Islet of Langerhans (tissue), 1 donor: ENCODE measurements at regions not wholly inside any gene's neighbourhood (a gene's known extent, or its start where the extent isn't known, plus 50 kb on each side); places are given as distances from the start of the nearest gene placed in this dataset.

Experiments
- FAIRE-seq: peaks from one replicate; lab custom pipeline; 2011; peaks lifted over from hg19 to GRCh38; lab: Jason Lieb, UNC

GRCh38 chr12:43011383-43011926 is 421.9 kb upstream of the PRICKLE1 start:
- no peak for FAIRE-seq

GRCh38 chr12:43009846-43010240 is 420.3 kb upstream of the PRICKLE1 start:
- FAIRE-seq = no peak

- FAIRE-seq = no peak
These were observed 419.7 kb upstream of the PRICKLE1 start for GRCh38 chr12:43008953-43009845.

- no peak for FAIRE-seq
These were observed 415.4 kb upstream of the PRICKLE1 start for GRCh38 chr12:43004908-43005307.

GRCh38 chr12:43004141-43004540 is 414.6 kb upstream of the PRICKLE1 start:
- no peak for FAIRE-seq

GRCh38 chr12:42996869-42997431 is 407.4 kb upstream of the PRICKLE1 start:
- peak; percentile 27 for FAIRE-seq

- no peak for FAIRE-seq
These were observed 403.3 kb upstream of the PRICKLE1 start for GRCh38 chr12:42992826-42993225.

GRCh38 chr12:42990387-42990786 is 400.8 kb upstream of the PRICKLE1 start:
- no peak for FAIRE-seq

GRCh38 chr12:42987216-42987650 is 397.7 kb upstream of the PRICKLE1 start:
- peak; percentile 71 for FAIRE-seq

- FAIRE-seq = no peak
These were observed 396.0 kb upstream of the PRICKLE1 start for GRCh38 chr12:42985506-42985905.

GRCh38 chr12:42982828-42983227 is 393.3 kb upstream of the PRICKLE1 start:
- FAIRE-seq = no peak

GRCh38 chr12:42981379-42981778 is 391.8 kb upstream of the PRICKLE1 start:
- no peak for FAIRE-seq

GRCh38 chr12:42980441-42980840 is 390.9 kb upstream of the PRICKLE1 start:
- no peak for FAIRE-seq

- no peak for FAIRE-seq
These were observed 390.2 kb upstream of the PRICKLE1 start for GRCh38 chr12:42979746-42980145.

- FAIRE-seq = no peak
These were observed 389.2 kb upstream of the PRICKLE1 start for GRCh38 chr12:42978708-42979107.

GRCh38 chr12:42977451-42978230 is 388.1 kb upstream of the PRICKLE1 start:
- no peak for FAIRE-seq

GRCh38 chr12:42976620-42977019 is 387.1 kb upstream of the PRICKLE1 start:
- FAIRE-seq = no peak

- FAIRE-seq = no peak
These were observed 386.6 kb upstream of the PRICKLE1 start for GRCh38 chr12:42976122-42976521.

GRCh38 chr12:42969355-42969754 is 379.8 kb upstream of the PRICKLE1 start:
- FAIRE-seq = no peak

GRCh38 chr12:42968426-42968825 is 378.9 kb upstream of the PRICKLE1 start:
- FAIRE-seq = no peak

GRCh38 chr12:42967850-42968249 is 378.3 kb upstream of the PRICKLE1 start:
- FAIRE-seq = no peak

- FAIRE-seq = no peak
These were observed 374.4 kb upstream of the PRICKLE1 start for GRCh38 chr12:42963988-42964387.

- no peak for FAIRE-seq
These were observed 372.8 kb upstream of the PRICKLE1 start for GRCh38 chr12:42962384-42962783.
